Mesendoderm (in vitro differentiated cells): ENCODE measurements at regions not wholly inside any gene's neighbourhood (a gene's known extent, or its start where the extent isn't known, plus 50 kb on each side); places are given as distances from the start of the nearest gene placed in this dataset.

Experiments used
- DNase-seq: peaks from one replicate; pipeline ENCODE4 v3.0.0; 2013
- H2AK5ac ChIP-seq: 2 replicates; pipeline ENCODE4 v1.6.1; 2013; ENCODE audit warnings: low read length, inconsistent platforms
- H2BK120ac ChIP-seq: 2 replicates; pipeline ENCODE4 v1.6.1; 2013; ENCODE audit warnings: low read depth, mild to moderate bottlenecking, low read length, moderate library complexity, mixed read lengths
- H2BK15ac ChIP-seq: replicated peaks from 2 replicates; pipeline ENCODE4 v1.6.1; 2013; ENCODE audit warnings: low read depth, mild to moderate bottlenecking, moderate library complexity
- H2BK5ac ChIP-seq: 2 replicates; pipeline ENCODE4 v1.6.1; 2013; ENCODE audit warnings: low read length, inconsistent platforms
- H3K18ac ChIP-seq: 2 replicates; pipeline ENCODE4 v1.6.1; 2013; ENCODE audit warnings: mild to moderate bottlenecking, low read length, mixed read lengths
- H3K23ac ChIP-seq: one replicate; pipeline ENCODE4 v1.6.1; 2013; ENCODE audit warnings: low read length
- H3K27ac ChIP-seq: 2 replicates; pipeline ENCODE4 v1.5.1; 2013; ENCODE audit warnings: low read depth, mild to moderate bottlenecking, inconsistent platforms, low read length, moderate library complexity
- H3K27me3 ChIP-seq: 2 replicates; pipeline ENCODE4 v1.6.1; 2013; ENCODE audit warnings: low read length, control low read depth, mild to moderate bottlenecking, inconsistent platforms; ENCODE audit not compliant: insufficient read depth, poor library complexity
- H3K36me3 ChIP-seq: 2 replicates; pipeline ENCODE4 v1.6.1; 2013; ENCODE audit warnings: low read length, inconsistent platforms; ENCODE audit not compliant: control insufficient read depth, insufficient read depth
- H3K4ac ChIP-seq: one replicate; pipeline ENCODE4 v1.6.1; 2013; ENCODE audit warnings: low read depth, mild to moderate bottlenecking, low read length, moderate library complexity
- H3K4me1 ChIP-seq: 2 replicates; pipeline ENCODE4 v1.6.1; 2013; ENCODE audit warnings: low read depth, low read length, inconsistent platforms; ENCODE audit not compliant: control insufficient read depth
- H3K4me2 ChIP-seq: 2 replicates; pipeline ENCODE4 v1.6.1; 2013; ENCODE audit warnings: low read length
- H3K4me3 ChIP-seq: 2 replicates; pipeline ENCODE4 v1.5.1; 2013; ENCODE audit warnings: mild to moderate bottlenecking, low read length
- H3K56ac ChIP-seq: one replicate; pipeline ENCODE4 v1.6.1; 2013; ENCODE audit warnings: low read length
- H3K79me1 ChIP-seq: 2 replicates; pipeline ENCODE4 v1.6.1; 2013; ENCODE audit warnings: low read length, inconsistent platforms
- H3K79me2 ChIP-seq: 2 replicates; pipeline ENCODE4 v1.6.1; 2013; ENCODE audit warnings: mild to moderate bottlenecking, low read length; ENCODE audit not compliant: control insufficient read depth, insufficient read depth
- H3K9ac ChIP-seq: 2 replicates; pipeline ENCODE4 v1.6.1; 2013; ENCODE audit warnings: low read length, inconsistent platforms
- H4K5ac ChIP-seq: one replicate; pipeline ENCODE4 v1.6.1; 2013; ENCODE audit warnings: low read length
- H4K8ac ChIP-seq: one replicate; pipeline ENCODE4 v1.6.1; 2013; ENCODE audit warnings: low read depth, mild to moderate bottlenecking, control low read depth, low read length, moderate library complexity
- WGBS: extraction: QIAGEN DNeasy Blood & Tissue Kit; methylation state at CpG from one replicate; pipeline ENCODE4 v1.1.7; 2013; ENCODE audit warnings: low lambda C conversion rate, missing lambda C conversion rate; ENCODE audit not compliant: insufficient coverage; ENCODE audit errors: extremely low coverage; 5-methylcytosine and 5-hydroxymethylcytosine counted together

DNA sequence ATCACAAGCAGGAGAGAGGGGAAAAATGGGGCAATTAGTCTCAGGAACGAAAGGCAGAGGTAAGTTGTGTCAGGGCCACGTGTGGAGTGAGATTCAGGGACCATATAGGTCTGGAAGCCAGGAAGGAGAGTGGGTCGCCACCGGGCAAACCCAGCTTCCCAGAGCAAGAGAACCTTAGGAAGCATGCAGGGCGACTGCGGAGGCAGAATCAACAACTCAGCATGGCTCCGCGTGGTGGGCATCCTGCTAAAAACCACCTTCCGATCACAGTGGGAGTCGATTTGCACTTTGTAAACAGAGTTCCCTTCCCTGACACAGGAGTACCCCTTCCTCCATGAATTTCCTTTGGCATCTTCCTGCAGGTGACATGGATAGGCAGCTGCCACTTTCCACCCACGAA, 114.6 kb downstream of the TTC32 start:
- peak; percentile 13 for DNase-seq
- no CpG with 5 or more reads among the region's 11 CpGs for WGBS
- H3K36me3 ChIP-seq: no peaks in the 10 kb centered on the region
- H3K27me3 ChIP-seq: no peaks in the 10 kb centered on the region
- H3K27ac ChIP-seq: no peak overlapping the region
- H3K79me1 ChIP-seq: no peaks in the 10 kb centered on the region
- H3K9ac ChIP-seq: no peak overlapping the region
- H3K56ac ChIP-seq: no peak overlapping the region
- H3K79me2 ChIP-seq: no peaks in the 10 kb centered on the region
- no peak overlapping the region for H4K8ac ChIP-seq
- H3K4me3 ChIP-seq: no peak overlapping the region
- no peak overlapping the region for H3K18ac ChIP-seq
- H2AK5ac ChIP-seq: no peak overlapping the region
- H3K4ac ChIP-seq: no peak overlapping the region
- H3K4me2 ChIP-seq: no peak overlapping the region
- H2BK120ac ChIP-seq: no peak overlapping the region
- H2BK15ac ChIP-seq: no peak overlapping the region
- H4K5ac ChIP-seq: no peak overlapping the region
- H2BK5ac ChIP-seq: no peak overlapping the region
- no peak overlapping the region for H3K23ac ChIP-seq
- H3K4me1 ChIP-seq: peaks cover 11% of the 10 kb centered on the region

DNA sequence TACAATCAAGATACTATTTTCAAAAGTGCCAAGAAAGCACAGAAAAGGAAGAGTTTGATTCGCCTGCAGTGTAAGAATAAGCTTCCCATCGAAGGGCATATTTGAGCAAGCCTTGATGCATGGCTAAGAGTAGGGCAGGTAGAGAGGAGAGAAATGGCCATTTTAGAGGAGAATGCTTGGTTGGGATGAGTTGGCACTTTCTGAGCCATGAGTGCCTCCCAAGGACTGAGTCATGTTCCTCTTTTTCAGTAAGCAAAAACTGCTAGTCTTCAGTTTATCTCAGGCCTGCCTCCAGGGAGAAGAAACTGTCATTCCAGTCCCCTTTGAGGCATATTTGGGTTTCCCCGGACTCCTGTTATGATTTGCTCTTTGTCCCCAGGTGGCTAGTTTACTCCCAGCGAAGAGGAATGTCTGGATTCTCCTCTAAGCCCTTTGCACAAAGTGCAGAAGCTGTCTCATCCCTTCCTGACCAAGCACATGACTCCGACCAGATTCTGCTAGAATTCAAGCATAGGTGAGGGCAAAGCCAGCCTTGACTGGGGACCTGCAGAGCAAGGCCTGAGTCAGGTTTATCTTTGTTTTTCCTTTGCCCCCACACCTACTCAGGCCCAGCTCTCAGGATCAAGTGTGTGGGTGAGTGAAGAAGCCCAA, 115.2 kb downstream of the TTC32 start:
- Histone ChIP-seq H3K23ac (no peak overlapping the region), H4K8ac (no peak overlapping the region), H2BK120ac (no peak overlapping the region), H3K9ac (no peak overlapping the region), H3K27me3 (no peaks in the 10 kb centered on the region), H2AK5ac (no peak overlapping the region), H3K79me1 (no peaks in the 10 kb centered on the region), H3K18ac (no peak overlapping the region), H3K4me3 (no peak overlapping the region), H3K4me1 (peaks cover 11% of the 10 kb centered on the region), H3K79me2 (no peaks in the 10 kb centered on the region), H4K5ac (no peak overlapping the region), H3K4me2 (no peak overlapping the region), H3K27ac (no peak overlapping the region), H3K36me3 (no peaks in the 10 kb centered on the region), H2BK15ac (no peak overlapping the region), H3K4ac (no peak overlapping the region), H3K56ac (no peak overlapping the region), H2BK5ac (no peak overlapping the region)
- peak; percentile 60 for DNase-seq
- no CpG with 5 or more reads among the region's 5 CpGs for WGBS

DNA sequence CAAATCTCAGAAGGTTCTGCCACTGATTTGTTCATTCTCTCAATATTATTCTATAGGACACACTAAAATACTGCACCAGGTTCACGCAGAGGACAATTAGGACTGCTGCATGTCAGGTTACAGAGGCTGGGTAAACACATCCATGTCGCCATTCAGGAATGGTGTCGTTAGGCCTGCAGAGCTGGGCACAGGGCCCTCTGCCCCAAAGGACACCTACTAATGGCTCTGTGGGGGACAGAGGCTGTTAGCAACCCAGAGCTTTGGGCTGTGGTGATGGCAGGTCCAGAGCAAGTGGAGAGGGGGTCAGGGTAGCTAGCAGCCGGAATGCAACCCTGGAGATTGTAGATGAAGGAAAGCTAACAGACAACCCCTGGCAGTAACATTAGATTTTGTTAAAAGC, 115.9 kb downstream of the TTC32 start:
- H3K79me1 ChIP-seq: no peaks in the 10 kb centered on the region
- H2AK5ac ChIP-seq: peak overlapping the region; percentile 19
- H3K4me3 ChIP-seq: no peak overlapping the region
- H3K36me3 ChIP-seq: no peaks in the 10 kb centered on the region
- no CpG with 5 or more reads among the region's 4 CpGs for WGBS
- H3K4me1 ChIP-seq: peaks cover 11% of the 10 kb centered on the region
- no peak overlapping the region for H3K56ac ChIP-seq
- no peaks in the 10 kb centered on the region for H3K27me3 ChIP-seq
- no peak overlapping the region for H3K4me2 ChIP-seq
- DNase-seq: no peak
- no peaks in the 10 kb centered on the region for H3K79me2 ChIP-seq
- H3K23ac ChIP-seq: no peak overlapping the region
- H3K27ac ChIP-seq: no peak overlapping the region
- H2BK120ac ChIP-seq: no peak overlapping the region
- H3K9ac ChIP-seq: no peak overlapping the region
- H2BK5ac ChIP-seq: no peak overlapping the region
- no peak overlapping the region for H2BK15ac ChIP-seq
- no peak overlapping the region for H3K18ac ChIP-seq
- H4K8ac ChIP-seq: no peak overlapping the region
- no peak overlapping the region for H4K5ac ChIP-seq
- peak overlapping the region; percentile 78 for H3K4ac ChIP-seq

GRCh38 chr2:19785447-19785846, 116.3 kb downstream of the TTC32 start:
- Histone ChIP-seq H3K36me3 (no peaks in the 10 kb centered on the region), H3K4me3 (no peak overlapping the region), H3K27ac (no peak overlapping the region), H3K56ac (no peak overlapping the region), H3K23ac (no peak overlapping the region), H4K8ac (no peak overlapping the region), H3K79me1 (no peaks in the 10 kb centered on the region), H2AK5ac (no peak overlapping the region), H3K4me2 (no peak overlapping the region), H3K18ac (no peak overlapping the region), H3K9ac (no peak overlapping the region), H2BK15ac (no peak overlapping the region), H2BK5ac (no peak overlapping the region), H2BK120ac (no peak overlapping the region), H3K4ac (no peak overlapping the region), H3K79me2 (no peaks in the 10 kb centered on the region), H3K4me1 (peaks cover 11% of the 10 kb centered on the region), H4K5ac (no peak overlapping the region), H3K27me3 (no peaks in the 10 kb centered on the region)
- no CpG with 5 or more reads among the region's 7 CpGs for WGBS
- no peak for DNase-seq

DNA sequence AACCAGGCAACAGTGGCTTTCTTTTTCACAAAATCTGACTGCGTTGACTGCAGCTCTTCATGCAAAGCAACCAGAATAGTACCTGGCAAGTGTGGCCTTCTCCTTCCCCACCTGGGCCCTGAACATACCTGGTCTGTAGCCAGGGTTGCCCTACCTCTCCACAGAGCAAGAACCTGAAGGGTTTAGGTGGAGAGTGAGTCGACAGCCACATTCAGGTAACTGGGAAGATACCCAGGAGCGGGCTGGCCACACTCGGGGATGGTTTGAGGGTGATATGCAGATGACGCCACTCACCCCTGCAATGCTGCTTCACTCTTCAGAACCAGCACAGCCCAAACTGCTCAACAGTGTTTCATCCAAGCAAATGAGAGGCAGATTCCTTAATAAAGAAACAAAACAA, 117.3 kb downstream of the TTC32 start:
- H2AK5ac ChIP-seq: no peak overlapping the region
- H3K4me3 ChIP-seq: no peak overlapping the region
- no peaks in the 10 kb centered on the region for H3K36me3 ChIP-seq
- no peak overlapping the region for H3K56ac ChIP-seq
- no peak overlapping the region for H3K4ac ChIP-seq
- H4K5ac ChIP-seq: no peak overlapping the region
- no peak overlapping the region for H3K23ac ChIP-seq
- H3K27ac ChIP-seq: no peak overlapping the region
- DNase-seq: no peak
- no peak overlapping the region for H3K4me2 ChIP-seq
- peaks cover 11% of the 10 kb centered on the region for H3K4me1 ChIP-seq
- no peaks in the 10 kb centered on the region for H3K79me1 ChIP-seq
- H2BK120ac ChIP-seq: no peak overlapping the region
- WGBS: no CpG with 5 or more reads among the region's 5 CpGs
- no peak overlapping the region for H3K18ac ChIP-seq
- H3K79me2 ChIP-seq: no peaks in the 10 kb centered on the region
- H3K27me3 ChIP-seq: no peaks in the 10 kb centered on the region
- no peak overlapping the region for H3K9ac ChIP-seq
- no peak overlapping the region for H2BK5ac ChIP-seq
- no peak overlapping the region for H4K8ac ChIP-seq
- H2BK15ac ChIP-seq: no peak overlapping the region

DNA sequence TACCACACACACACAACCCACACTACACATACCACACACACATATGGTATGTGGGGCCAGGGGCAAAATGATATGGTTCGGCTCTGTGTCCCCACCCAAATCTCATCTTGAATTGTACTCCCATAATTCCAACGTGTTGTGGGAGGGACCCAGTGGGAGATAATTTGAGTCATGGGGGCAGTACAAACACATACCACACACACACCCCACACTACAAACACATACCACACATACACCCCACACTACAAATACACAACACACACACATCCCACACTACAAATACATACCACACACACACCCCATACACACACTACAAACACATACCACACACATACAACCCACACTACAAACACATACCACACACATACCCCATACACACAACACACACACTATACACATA, 117.8 kb downstream of the TTC32 start:
- Histone ChIP-seq H3K27ac (no peak overlapping the region), H3K27me3 (no peaks in the 10 kb centered on the region), H4K5ac (no peak overlapping the region), H3K79me1 (no peaks in the 10 kb centered on the region), H3K4me2 (no peak overlapping the region), H2BK5ac (no peak overlapping the region), H3K4ac (no peak overlapping the region), H3K79me2 (no peaks in the 10 kb centered on the region), H3K18ac (no peak overlapping the region), H3K36me3 (no peaks in the 10 kb centered on the region), H3K4me1 (peaks cover 11% of the 10 kb centered on the region), H3K56ac (no peak overlapping the region), H3K4me3 (no peak overlapping the region), H2BK120ac (no peak overlapping the region), H3K9ac (no peak overlapping the region), H2BK15ac (no peak overlapping the region), H4K8ac (no peak overlapping the region), H2AK5ac (no peak overlapping the region), H3K23ac (no peak overlapping the region)
- no CpG with 5 or more reads among the region's 2 CpGs for WGBS
- DNase-seq: no peak
